Testis (tissue), 2 donors: ENCODE measurements at regions not wholly inside any gene's neighbourhood (a gene's known extent, or its start where the extent isn't known, plus 50 kb on each side); places are given as distances from the start of the nearest gene placed in this dataset.

Experiments used
- DNase-seq: peaks from one replicate; pipeline ENCODE4 v3.0.0-alpha.2; 2019
- H3K27ac ChIP-seq, 2 donors: fragments of 200-600 bp; sonication (generic); one replicate each; pipeline ENCODE4 v1.5.1; 2019
- H3K27me3 ChIP-seq: fragments of 200-600 bp; sonication (generic); one replicate; pipeline ENCODE4 v1.5.1; 2019
- H3K36me3 ChIP-seq: fragments of 200-600 bp; sonication (generic); one replicate; pipeline ENCODE4 v1.5.1; 2017; ENCODE audit warnings: low read depth; ENCODE audit errors: missing control alignments
- H3K4me1 ChIP-seq: fragments of 200-600 bp; sonication (generic); one replicate; pipeline ENCODE4 v1.5.1; 2019
- H3K4me3 ChIP-seq, 2 donors: fragments of 200-600 bp; sonication (generic); one replicate each; pipeline ENCODE4 v1.5.1; 2017 to 2019
- H3K9me3 ChIP-seq: fragments of 200-600 bp; sonication (generic); one replicate; pipeline ENCODE4 v1.5.1; 2017
- CTCF ChIP-seq, 3 experiments: fragments of 450-650 bp in 2 of 3; fragments of 200-600 bp in 1 of 3; sonication (generic) in 1 of 3; IDR thresholded peaks; one replicate each; pipeline ENCODE4 v1.5.1; 2016 to 2019; ENCODE audit warnings: antibody characterized with exemption in 3 of 3, mild to moderate bottlenecking in 2 of 3, moderate library complexity in 1 of 3
- POLR2A ChIP-seq: fragments of 450-650 bp; IDR thresholded peaks from one replicate; pipeline ENCODE4 v1.6.1; 2017; ENCODE audit warnings: antibody characterized with exemption, mild to moderate bottlenecking, moderate library complexity
- WGBS, 2 donors: methylation state at CpG; one replicate each; pipeline ENCODE4 v1.1.5; 2018; 5-methylcytosine and 5-hydroxymethylcytosine counted together
- intact Hi-C: fragments of 100-400 bp; cut with DNase I; formaldehyde crosslinking; loops from one replicate; pipeline ENCODE4 v1.15.1; 2023; ENCODE audit warnings: low total_unique reads

DNA sequence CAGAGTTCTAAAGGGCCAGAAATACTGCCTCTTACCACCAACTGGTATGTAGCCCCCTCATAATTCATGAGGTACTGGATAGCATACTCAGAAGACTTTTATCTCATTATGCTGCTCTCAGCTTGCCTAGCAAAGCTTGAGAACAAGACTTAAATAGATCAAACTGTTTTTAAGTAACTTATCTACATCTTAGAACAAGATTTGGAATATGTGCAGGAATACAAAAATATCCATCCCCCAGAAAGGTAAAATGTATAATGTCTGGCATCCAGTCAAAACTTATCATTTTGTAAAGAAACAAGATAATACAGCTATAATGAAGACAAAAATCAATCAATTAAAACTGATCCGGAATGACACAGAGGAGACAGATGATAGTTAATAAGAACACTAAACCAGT, 400.4 kb upstream of the TGFBR2 start:
- no peak overlapping the region for H3K27ac ChIP-seq
- H3K4me1 ChIP-seq = no peaks in the 10 kb centered on the region
- intact Hi-C loops = no loop called here
- WGBS, 2 donors = 80% methylated on average over 1 of the region's 1 CpG
- no peak for DNase-seq
- no peak for TF ChIP-seq CTCF (IDR thresholded peaks at IDR 0.05)
- no peak for TF ChIP-seq POLR2A
- no peaks in the 10 kb centered on the region for H3K36me3 ChIP-seq
- no peaks in the 10 kb centered on the region for H3K9me3 ChIP-seq
- H3K27me3 ChIP-seq = no peaks in the 10 kb centered on the region
- H3K4me3 ChIP-seq = no peak overlapping the region

GRCh38 chr3:30221619-30222018, 384.8 kb upstream of the TGFBR2 start:
- no peaks in the 10 kb centered on the region for H3K4me1 ChIP-seq
- no peak overlapping the region for H3K4me3 ChIP-seq
- H3K27me3 ChIP-seq = no peaks in the 10 kb centered on the region
- H3K9me3 ChIP-seq = no peaks in the 10 kb centered on the region
- no peaks in the 10 kb centered on the region for H3K36me3 ChIP-seq
- TF ChIP-seq CTCF (IDR thresholded peaks at IDR 0.05) = no peak
- intact Hi-C loops = no loop called here
- H3K27ac ChIP-seq = no peak overlapping the region
- WGBS, 2 donors = 73 to 91% methylated on average over 3 of the region's 3 CpGs
- no peak for DNase-seq

DNA sequence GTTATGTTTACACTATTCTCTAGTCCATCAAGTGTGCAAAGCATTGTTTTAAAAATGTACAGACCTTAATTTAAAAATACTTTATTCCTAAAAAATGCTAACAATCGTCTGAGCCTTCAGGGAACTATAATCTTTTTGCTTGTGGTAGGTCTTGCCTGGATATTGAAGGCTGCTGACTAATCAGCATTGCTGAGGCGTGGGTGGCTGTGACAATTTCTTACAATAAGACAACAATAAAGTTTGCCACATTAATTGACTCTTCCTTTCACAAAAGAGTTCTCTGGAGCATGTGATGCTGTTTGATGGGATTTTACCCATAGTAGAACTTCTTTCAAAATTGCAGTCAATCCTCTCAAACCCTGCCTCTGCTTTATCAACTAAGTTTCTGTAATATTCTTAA, 384.0 kb upstream of the TGFBR2 start:
- intact Hi-C loops = no loop called here
- no peak overlapping the region for H3K27ac ChIP-seq
- TF ChIP-seq CTCF (IDR thresholded peaks at IDR 0.05) (no peak), POLR2A (no peak)
- H3K36me3 ChIP-seq = no peaks in the 10 kb centered on the region
- no peaks in the 10 kb centered on the region for H3K9me3 ChIP-seq
- H3K4me1 ChIP-seq = no peaks in the 10 kb centered on the region
- no peak for DNase-seq
- no peaks in the 10 kb centered on the region for H3K27me3 ChIP-seq
- no peak overlapping the region for H3K4me3 ChIP-seq
- 68 to 75% methylated on average over 2 of the region's 2 CpGs for WGBS, 2 donors

GRCh38 chr3:30225021-30225420, 381.4 kb upstream of the TGFBR2 start:
- H3K4me1 ChIP-seq = no peaks in the 10 kb centered on the region
- TF ChIP-seq POLR2A (no peak), CTCF (IDR thresholded peaks at IDR 0.05) (no peak)
- H3K36me3 ChIP-seq = no peaks in the 10 kb centered on the region
- no peak overlapping the region for H3K27ac ChIP-seq
- H3K27me3 ChIP-seq = no peaks in the 10 kb centered on the region
- intact Hi-C loops = no loop called here
- no peak for DNase-seq
- no peak overlapping the region for H3K4me3 ChIP-seq
- WGBS, 2 donors = 88 to 91% methylated on average over 2 of the region's 2 CpGs
- no peaks in the 10 kb centered on the region for H3K9me3 ChIP-seq

DNA sequence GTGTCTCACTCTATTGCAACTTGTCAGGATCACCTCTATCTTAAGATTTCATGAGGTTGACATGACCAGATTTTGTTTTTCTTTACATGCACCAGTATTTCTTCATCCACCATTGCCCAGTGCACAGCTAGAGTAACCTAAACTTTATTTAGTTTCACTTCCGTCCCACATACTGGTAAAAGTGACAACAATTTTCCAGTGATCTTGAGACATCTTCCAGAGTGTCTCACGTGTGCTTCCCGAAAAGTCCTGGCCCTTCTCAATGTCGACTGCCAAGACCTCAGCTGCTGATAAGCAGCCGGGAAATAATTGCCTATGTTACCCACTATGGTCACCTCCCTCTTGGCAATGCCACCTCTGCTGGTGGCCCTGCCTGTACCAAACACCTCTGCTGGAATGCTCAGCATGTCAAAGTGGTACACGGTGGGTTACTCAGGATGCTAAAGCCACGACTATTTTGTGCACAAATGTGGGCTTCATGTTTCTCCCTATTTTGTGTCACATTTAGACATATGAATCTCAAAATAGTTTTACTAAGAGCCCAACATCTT, 379.7 kb upstream of the TGFBR2 start:
- no peak overlapping the region for H3K4me3 ChIP-seq
- no peak for TF ChIP-seq POLR2A
- TF ChIP-seq CTCF (IDR thresholded peaks at IDR 0.05) = no peak
- WGBS, 2 donors = 72 to 80% methylated on average over 7 of the region's 7 CpGs
- DNase-seq = no peak
- intact Hi-C loops = no loop called here
- H3K27me3 ChIP-seq = no peaks in the 10 kb centered on the region
- no peaks in the 10 kb centered on the region for H3K9me3 ChIP-seq
- no peaks in the 10 kb centered on the region for H3K4me1 ChIP-seq
- H3K36me3 ChIP-seq = no peaks in the 10 kb centered on the region
- H3K27ac ChIP-seq = no peak overlapping the region
